Suppressor macrophage treated with lipopolysaccharide for 1 hour (primary cell): ENCODE measurements at regions not wholly inside any gene's neighbourhood (a gene's known extent, or its start where the extent isn't known, plus 50 kb on each side); places are given as distances from the start of the nearest gene placed in this dataset.
"Not testable (repeated sequence)": the region's sequence is repeated elsewhere in the genome, so short reads cannot be mapped to it uniquely, and the experiment has no call there.

Experiments used
- DNase-seq, 3 donors: peaks; one replicate each; pipeline ENCODE4 v3.0.0-alpha.2; 2020 to 2022

DNA sequence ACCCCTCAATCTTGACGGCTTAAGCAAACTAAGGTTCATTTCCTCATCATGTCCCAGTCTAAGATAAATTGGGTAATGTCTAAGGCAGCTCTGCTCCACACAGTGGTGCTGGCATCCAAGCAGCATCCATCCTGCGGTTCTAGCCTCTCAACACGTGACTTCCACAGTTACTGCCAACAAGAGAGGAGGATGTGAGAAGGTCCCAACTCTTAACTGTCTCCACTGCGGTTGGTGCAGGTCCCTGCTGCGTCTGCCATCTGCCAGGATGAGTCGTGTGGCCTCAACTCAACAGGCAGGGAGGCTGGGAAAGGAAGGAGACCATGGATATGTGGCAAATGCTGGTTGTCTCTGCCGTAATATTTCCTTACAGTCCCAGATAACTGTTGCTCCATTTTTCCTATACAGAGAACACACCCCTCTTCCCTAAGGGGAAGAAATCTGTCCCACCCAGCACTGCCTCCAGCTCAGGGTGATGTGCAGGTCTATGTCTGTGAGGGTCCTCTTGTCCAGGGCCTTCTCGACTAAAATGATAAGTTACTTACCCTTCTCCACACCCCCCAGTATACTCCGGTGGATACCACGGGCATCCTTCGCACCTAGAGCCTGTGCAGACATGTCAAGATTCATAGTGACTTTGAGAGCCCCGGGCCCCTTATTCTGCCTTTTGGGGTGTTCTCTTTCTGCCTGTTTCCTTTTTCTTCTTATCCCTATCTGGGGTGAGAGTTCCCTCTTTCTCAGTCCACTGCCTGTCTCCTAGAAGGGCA, 64.7 kb downstream of the KCNJ18 start:
- DNase-seq, result no peak

DNA sequence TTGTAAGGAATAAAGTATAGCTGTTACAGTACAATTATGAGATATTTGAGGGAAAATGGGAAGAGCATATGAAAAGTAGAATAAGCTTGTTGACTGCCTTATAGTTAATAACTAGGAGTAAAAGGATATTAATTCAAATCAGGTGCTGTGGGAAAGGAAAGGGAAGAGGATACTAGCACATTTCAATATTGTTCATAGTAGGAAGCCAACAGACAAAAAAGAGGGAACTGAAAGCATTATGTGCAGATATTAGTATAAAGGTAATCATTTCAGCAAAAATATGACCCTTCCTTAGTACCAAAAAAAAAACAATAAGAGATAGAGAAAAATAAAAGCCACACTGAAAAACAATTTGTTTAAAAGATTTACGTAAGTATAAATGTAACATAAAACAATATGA, 67.3 kb downstream of the KCNJ18 start:
- DNase-seq, result not testable (repeated sequence)

DNA sequence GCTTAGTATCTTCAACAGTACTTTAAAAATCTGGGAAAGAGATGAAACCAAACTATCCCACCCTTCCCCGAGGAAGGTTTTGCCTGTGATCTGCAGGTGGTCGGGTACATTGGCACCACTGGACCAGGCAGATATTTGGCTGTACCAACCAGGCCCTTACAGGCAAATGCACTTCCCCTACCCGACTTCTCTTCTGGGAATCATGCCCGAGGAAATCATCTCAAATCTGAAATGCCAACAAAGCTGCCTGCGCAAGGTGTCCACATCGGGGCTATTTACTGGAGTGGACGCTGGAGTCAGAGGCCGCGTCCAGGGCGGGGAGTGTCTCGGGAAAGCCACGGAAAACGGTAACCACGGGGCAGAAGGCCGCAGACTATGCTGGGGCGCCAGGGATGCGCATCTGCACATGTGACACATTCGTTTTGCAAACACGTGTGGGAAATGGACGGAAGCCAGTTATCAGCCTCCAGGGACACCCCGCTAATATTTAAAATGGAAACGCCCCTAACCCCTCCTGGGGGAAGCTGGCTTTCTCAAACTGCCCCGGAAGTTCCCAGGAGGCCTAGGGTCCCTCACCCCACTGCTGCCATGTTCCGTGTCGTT, 71.5 kb downstream of the KCNJ18 start:
- not testable (repeated sequence) for DNase-seq

DNA sequence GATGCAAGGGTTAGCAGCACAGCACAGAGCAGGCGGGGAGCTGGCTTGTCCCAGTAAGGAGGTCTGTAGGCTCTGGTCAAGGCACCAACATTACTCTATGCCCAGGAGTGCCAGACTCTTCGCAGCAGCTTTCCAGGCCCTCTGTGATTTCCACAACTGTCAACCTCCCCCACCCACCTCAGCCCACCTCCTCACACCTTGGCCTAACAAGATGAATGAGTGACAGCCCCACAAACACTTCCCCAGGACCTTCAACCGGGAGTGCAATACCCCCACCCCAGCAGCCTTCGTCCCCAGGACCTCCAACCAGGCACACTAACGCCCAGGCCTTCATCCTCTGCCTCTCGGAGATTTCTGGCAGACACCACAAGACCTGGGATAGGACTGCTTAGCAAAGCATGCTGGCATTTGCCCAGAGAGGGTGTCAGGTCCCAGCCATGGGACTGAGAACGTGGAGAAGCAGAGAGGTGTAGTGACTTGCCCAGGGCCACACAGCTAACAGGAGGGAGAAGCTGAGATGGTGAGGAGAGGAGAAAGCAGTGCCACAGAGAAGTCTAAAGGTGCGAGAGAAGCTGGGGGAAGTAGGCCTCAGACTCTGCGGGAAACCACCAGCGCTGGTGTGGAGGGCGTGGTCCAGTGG, 73.4 kb downstream of the KCNJ18 start:
- DNase-seq, result not testable (repeated sequence)

DNA sequence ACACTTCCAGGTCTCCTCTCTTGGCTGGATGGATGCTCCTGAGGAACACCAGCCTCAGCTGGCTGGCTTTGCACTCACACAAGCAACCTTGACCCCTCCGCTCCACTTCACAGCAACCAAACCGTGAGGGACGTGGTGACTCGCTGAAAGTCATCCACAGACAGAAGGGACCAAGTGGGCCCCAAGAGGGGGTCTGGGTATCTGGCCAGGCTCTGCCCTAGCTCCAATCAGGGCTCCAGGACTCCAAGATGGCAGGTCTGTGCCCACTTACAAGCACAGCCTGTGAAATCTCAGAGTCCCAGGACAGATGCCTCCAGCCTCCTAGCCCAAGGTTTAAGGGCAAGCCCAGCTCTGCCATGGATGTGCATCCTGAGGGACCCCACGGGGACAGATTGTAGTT, 74.2 kb downstream of the KCNJ18 start:
- DNase-seq, result not testable (repeated sequence)

DNA sequence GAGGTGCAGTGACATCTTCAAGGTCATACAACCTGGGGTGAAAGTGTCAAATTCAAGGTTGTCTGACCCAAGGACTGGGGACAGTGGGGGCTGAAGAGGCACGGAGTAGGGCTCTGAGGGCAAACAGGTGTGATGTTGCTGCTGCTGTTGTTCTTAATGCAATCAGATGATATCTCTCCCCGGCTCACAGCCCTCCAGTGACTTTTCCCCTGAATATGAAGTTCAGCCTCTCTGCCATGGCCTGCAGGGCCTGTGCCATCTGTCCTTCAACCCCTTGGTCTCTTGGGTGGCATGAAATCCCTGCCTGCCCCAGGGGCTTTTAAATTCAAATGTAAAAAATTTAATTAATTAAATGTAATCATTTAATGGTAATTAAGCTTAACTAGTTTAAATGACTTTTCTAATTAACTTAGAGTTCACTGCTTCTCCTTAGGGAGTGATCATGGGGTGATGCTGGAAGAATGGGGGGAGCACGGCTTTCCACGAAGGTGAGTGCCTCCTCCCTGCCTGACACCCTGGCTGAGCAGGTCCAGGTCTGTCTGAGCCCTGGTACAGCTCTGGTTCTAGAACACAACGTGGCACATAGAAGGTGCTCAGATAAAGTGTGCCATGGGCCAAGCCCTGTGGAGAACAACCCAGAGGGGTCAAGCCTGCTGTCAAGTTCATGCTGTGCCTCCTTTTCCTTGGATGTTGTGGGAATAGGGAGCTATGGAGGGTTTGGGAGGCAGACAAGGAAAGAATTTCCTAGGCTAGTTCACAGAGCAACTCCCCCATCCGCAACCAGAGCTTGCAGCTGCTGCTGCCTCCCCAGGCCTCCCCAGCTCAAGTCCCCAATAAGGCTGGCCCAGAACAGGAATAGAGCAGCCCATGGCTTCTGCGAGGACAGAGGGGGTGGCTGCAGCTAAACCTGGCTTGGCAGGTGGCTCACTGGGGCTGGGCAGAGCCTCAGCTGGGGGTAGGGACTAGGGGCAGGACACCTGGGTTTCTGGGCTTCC, 75.1 kb downstream of the KCNJ18 start:
- DNase-seq, result not testable (repeated sequence)

DNA sequence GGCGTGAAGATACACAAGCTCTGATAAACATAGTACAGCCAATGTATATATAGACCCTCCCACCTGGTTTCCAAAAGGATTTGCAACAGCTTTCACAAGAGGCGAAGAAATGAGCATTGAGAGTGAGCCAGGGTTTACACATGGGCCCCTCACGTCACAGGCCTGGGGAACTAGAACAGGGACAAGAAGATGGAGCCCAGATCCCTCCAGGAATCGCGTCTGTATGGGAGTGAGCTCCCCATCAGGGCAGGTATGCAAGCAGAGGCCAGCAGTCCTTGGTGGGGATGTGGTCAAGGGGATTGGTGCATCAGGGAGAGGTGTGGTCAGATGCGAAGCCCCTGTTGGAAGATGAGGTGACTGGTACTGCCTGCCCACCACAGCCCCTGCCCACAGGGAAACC, 75.9 kb downstream of the KCNJ18 start:
- not testable (repeated sequence) for DNase-seq

DNA sequence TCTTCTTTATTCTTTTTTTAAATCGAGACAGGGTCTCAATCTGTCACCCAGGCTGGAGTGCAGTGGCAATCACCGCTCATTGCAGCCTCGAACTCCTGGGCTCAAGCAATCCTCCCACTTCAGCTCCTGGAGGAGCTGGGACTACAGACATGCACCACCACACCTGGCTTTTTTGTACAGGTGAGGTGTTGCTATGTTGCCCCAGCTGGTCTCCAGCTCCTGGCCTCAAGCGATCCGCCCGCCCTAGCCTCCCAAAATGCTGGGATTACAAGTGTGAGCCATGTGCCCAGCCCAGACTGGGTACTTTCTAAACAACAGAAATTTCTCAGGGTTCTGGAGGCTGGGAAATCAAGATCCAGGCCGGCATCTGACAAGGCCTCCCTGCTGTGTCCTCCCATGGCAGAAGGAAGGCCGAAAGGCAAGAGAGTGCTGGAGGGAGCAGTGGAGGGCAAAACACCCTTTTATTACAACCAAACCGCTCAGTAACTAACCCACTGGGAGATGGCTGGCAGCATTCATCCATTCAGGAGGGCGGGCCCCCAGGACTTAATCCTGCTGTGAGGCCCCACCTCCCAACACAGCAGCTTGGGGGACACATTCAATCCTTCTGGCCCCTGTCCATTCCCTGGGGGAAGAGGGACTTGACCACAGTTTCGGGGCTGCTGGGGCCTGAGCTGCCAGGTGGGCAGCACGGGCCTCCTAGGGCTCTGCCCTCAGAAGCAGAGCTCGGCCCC, 76.6 kb downstream of the KCNJ18 start:
- not testable (repeated sequence) for DNase-seq

DNA sequence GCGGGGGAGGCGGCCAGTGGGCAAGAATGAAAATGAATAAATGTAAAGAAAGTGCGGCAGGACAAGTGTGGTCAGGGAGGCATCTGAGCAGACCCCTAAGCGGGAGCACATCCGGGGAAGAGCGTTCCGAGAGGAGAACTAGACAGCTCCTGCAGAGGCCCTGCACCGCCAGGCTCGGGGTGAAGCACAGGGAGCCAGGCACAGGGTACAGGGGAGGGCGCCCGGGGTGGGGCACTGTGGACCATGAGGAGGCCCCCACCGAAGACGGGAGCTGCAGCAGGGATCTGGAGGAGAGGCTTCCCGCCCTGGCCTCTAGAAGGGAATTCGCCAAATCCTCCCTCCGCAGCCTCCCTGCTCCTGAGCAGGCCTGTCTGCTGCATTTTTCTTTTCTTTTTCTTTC, 77.5 kb downstream of the KCNJ18 start:
- DNase-seq, result not testable (repeated sequence)

DNA sequence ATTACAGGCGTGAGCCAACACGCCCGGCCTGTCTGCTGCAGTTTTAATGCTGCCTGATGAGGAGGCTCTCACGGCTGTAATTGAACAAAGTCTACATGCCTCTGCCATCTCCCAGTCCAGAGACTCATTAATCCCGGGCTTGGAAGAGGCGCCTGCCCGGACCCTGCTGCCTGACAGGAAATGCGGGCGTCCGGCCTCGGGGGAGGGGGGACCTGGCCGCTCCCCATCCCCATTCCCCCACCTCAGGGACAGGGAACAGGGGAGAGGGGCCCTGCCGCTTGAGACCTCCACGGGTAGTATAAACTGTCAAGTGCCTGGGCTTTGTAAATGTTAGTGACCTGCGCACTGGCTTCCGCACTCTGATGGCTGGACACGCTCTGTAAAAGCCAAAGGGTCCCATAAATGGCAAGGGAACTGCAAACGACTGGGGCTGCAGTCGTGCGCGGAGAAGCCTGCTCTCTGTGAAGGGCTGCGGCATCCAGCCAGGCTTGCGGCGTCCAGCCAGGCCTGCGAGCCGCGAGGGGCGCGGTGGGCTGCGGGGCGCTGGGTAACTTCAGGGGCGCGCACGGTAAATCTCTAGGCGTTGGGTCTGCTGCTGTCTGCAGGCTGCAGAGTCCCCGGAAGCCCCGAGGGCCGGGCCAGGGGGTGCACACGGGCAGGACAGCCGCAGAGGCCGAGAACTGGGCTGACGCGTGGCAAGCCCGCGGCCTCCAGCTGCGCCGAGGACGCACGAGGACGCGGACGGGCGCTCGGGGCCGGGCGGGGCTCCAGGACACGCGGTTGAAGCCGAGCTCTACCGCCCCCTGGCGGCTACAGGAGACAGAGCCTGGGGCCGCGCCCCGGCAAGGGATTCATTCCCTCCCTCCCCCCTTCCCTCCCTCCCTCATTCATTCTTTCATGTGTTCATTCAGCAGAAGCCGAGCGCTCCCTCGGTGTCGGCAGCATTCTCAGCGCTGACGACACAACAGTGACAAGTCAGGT, 78.4 kb downstream of the KCNJ18 start:
- DNase-seq, result not testable (repeated sequence)

DNA sequence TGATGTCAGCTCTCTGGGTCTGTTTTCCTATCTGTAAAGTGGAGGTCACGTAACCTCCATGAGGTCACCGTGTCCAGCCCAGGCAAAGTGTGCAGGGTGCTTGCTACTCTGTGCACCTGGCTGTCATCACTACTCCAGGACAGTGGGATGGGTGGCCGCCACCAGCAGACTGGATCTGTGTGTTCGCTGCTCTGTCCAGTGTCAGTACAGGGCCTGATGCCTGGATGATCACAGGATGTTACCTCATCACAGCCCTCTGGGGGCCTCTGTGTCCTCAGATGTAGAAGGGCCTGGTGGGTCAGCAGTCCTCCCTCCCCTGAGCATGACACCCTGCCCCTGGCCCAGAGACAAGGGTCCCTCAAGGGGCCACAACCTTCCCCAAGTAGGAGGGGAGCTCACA, 80.0 kb downstream of the KCNJ18 start:
- DNase-seq, result no peak

DNA sequence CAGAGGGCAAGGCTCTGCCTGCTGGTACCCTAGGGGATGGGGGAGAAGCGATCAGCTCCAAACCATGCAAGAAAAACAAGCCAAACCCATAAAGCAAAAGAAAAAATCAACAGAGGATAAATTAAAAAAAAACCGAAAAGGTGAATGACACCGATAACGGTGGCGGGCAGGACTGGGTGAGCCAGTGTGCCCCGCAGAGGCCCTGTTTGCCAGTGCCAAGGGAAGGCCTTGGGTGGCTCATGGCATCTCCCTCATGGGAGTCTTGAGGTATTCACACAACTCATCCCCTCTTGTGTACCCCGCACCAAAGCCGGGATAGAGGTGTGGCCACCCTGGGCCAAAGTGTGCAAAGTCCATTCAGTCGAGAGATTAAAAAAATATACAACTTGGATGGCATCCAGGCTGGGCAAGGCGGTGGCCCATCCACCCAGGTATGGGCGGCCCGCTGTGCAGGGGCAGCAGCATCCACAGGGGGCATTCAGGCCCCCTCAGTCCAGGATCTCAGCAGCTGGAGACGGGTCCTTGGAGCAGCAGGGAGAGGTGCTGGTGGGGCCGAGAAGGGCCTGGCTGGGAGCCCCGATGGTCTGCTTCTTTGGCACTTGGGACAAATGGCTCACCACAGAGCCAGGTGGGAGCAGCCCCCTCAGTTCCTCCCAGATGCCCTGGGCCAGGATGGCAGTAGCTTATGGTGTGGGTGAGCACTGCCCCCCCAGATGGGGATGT, 80.8 kb downstream of the KCNJ18 start:
- DNase-seq, result not testable (repeated sequence)

DNA sequence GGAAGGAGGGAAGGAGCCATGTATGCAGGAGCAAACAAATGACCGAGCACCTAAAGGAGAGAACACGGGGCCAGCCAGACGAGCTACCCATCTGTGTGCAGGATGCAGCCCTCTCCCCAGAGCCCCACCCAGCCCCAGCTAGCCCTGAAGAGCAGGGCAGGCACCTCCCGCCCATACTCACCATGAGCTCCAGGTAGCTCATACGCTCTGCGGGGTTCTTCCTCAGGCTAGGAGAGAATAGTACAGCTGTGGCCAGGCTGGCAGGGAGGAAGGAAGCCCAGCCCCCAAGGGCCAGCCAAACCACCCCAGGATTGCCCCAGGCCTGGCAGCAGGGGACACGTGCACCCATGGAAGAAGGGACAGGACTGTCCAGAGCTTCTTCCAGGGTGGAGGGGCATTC, 81.9 kb downstream of the KCNJ18 start:
- DNase-seq, result no peak

DNA sequence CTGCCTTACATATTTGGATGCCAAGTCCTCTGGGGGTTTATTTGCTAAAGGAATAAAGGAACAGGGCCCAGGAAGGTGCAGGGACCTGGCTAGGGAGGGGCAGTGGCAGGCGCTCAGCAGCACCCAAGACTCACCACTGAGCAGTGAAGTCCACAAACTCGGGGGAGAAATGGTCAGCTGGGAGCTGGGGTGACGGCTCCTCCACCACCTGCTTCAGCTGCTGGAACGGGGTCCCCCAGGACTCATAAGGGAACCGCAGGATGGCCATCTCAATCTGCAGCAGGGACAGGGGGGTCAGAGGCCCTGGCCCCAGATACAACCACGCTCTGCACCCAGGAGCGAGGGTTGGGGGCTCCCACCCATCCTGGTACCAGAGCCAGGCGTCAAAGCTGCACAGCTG, 83.2 kb downstream of the KCNJ18 start:
- DNase-seq, result not testable (repeated sequence)

DNA sequence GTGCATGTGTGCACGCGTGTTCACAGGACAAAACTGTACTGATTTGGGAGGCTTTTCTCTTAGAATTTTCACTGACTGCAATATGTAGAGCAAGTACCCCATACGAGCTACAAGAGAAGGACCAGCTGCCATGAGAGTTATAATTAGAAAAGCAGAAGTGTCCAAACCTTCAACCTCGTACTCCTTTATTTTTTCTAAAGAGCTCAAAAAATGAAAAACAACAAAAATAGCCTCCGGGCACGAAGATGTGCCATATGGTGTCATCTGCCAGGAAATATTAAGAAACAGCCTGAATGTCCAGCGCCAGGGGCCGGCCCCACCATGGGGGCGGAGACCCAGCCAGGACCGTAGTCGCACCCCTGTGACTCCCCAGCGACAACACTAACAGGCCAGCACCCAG, 84.6 kb downstream of the KCNJ18 start:
- DNase-seq, result not testable (repeated sequence)

DNA sequence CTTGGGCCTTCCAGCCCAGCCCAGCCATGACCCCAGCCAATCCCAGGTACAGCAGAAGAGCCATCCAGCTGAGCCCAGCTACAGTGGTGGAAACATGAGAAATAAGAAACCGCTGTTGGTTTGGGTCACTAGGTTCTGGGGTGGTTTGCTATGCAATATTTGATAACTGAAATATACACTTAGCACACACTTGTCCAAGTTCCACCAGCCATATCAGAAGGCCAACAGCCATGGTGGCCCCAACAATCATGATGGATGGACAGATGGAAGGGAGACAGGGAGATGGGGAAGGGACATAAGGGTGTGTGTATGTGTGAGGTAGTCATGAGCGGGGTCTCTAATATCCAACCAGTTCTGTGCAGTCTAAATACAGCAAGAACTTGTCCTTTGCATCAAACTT, 86.5 kb downstream of the KCNJ18 start:
- DNase-seq, result not testable (repeated sequence)

DNA sequence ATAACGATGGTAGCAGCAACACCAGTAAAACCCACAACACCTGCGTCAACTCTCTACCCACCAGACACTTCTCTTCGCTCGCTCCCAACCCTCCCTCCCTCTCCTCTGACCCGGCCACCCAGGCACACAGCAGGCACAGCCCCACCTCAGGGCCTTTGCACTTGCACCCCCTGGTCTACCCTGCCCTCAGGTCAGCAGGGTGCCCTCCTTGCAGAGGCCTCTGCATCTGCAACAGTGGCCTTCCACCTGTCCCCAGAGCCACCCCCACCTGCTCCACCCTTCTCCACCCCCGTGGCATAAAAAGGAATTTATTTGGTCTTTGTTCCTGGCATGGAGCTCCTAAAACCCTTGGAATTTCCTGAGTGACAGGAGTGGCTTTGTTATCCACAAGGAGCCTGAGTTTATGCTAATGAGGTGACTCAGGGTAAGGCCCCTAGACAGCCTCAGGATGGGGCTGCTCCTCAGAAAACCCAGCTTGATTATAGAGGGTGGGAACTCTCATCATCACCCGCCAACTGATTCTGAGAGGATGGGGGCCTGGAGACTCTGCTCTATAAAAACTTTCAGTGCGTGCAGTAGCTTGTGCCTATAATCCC, 88.1 kb downstream of the KCNJ18 start:
- DNase-seq, result not testable (repeated sequence)

DNA sequence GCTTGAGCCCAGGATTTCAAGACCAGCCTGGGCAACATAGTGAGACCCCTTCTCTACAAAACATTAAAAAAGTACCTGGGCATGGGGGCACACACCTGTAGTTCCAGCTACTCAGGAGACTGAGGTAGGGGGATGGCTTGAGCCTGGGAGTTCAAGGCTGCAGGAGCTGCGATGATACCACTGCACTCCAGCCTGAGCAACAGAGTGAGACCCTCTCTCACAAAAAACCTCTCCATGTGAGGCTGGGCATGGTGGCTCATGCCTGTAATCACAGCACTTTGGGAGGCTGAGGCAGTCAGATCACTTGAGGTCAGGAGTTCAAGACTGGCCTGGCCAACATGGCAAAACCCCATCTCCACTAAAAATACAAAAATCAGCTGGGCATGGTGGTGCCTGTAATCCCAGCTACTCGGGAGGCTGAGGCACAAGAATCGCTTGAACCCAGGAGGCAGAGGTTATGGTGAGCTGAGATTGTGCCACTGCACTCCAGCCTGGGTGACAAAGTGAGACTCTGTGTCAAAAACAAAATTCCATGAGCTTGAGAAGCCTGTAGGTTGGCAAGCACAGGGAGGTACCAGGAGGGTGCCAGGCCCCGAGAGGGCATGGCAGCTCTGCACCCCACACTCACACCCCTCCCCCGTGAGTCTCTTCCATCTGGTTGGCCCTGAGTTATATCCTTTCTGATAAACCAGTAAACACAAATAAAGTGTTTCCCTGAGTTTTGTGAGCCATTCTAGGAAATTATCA, 88.8 kb downstream of the KCNJ18 start:
- not testable (repeated sequence) for DNase-seq

DNA sequence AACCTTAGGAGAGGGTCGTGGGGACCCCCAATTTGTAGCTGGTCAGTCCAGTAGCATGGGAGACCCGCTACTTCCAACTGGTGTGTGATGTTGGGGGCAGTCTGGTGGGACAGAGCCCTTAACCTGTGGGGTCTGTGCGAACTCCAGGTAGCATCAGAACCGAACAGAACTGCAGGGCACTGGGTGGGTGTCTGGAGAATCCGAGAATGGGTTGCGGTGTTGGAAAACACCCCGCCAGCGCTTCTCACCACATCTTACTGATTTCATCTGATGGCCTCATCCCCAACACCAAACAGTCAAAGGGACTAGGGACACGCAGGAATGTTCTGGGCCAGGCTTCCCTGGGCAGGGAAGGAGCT, 89.3 kb downstream of the KCNJ18 start:
- DNase-seq, result not testable (repeated sequence)
